HCT116 (cell line): ENCODE measurements at regions not wholly inside any gene's neighbourhood (a gene's known extent, or its start where the extent isn't known, plus 50 kb on each side); places are given as distances from the start of the nearest gene placed in this dataset.

Experiments
- ATAC-seq: fragments of 200-7000 bp; cut with Tn5 transposase; 2 replicates; pipeline ENCODE4 v1.9.1; 2020; ENCODE audit warnings: mild to moderate bottlenecking, moderate library complexity
- BruUV-seq: library from RNA; stranded (reverse); fragments of 400-500 nt; replicated peaks from 2 replicates; lab custom pipeline; 2021; lab: Mats Ljungman, UMichigan
- CTCF ChIA-PET: fragments of 300-600 bp; sonication (Branson Sonifier 250); formaldehyde crosslinking; loops from one replicate; lab custom pipeline; 2021; ENCODE audit warnings: antibody characterized with exemption; lab: Charles Lee
- POLR2A ChIA-PET: fragments of 300-600, 350-600 bp; sonication (Branson Sonifier 250); formaldehyde crosslinking; loops from one replicate; lab custom pipeline; 2021; ENCODE audit warnings: antibody characterized with exemption; lab: Charles Lee
- RAD21 ChIA-PET, 2 experiments: fragments of 300-600 bp; sonication (Branson Sonifier 250); formaldehyde crosslinking; loops; one replicate each; lab custom pipeline; 2023; ENCODE audit warnings: low total read pairs in 2 of 2; ENCODE audit not compliant: uncharacterized antibody in 2 of 2, unreplicated experiment in 2 of 2, low non-redundant PET in 1 of 2; lab: Charles Lee
- DNase-seq: peaks from one replicate; pipeline ENCODE4 v3.0.0-alpha.2; 2010; ENCODE audit warnings: low read depth, low spot score
- H2AFZ ChIP-seq: fragments of 200-600 bp; shearing (Covaris generic), sonication (generic); 2 replicates; pipeline ENCODE4 v1.6.1; 2017; ENCODE audit warnings: low read depth, mixed run types, mixed read lengths, antibody characterized with exemption, low read length; ENCODE audit not compliant: poor library complexity, severe bottlenecking
- H3K27ac ChIP-seq: 2 replicates; pipeline ENCODE4 v1.5.1; 2012; ENCODE audit warnings: low read depth, low read length
- H3K27me3 ChIP-seq: fragments of 200-600 bp; sonication (generic); 2 replicates; pipeline ENCODE4 v1.6.1; 2016; ENCODE audit warnings: mixed run types, low read length, mixed read lengths; ENCODE audit not compliant: insufficient read depth
- H3K36me3 ChIP-seq, 2 experiments: fragments of 200-500 bp in 1 of 2; fragments of 200-600 bp in 1 of 2; sonication (Bioruptor generic) in 1 of 2; sonication (generic) in 1 of 2; 2 replicates each; pipeline versions ENCODE4 v1.5.1 to v1.6.1; 2014 to 2016; ENCODE audit warnings: low read length in 2 of 2, inconsistent platforms in 1 of 2, mixed read lengths in 1 of 2, mixed run types in 1 of 2; ENCODE audit not compliant: insufficient read depth in 2 of 2, control insufficient read depth in 1 of 2
- H3K4me1 ChIP-seq, 2 experiments: fragments of 200-600 bp in 1 of 2; sonication (generic) in 1 of 2; 2 replicates each; pipeline versions ENCODE4 v1.5.1 to v1.6.1; 2012 to 2017; ENCODE audit warnings: low read length in 2 of 2, inconsistent platforms in 1 of 2, mild to moderate bottlenecking in 1 of 2, mixed read lengths in 1 of 2, mixed run types in 1 of 2, moderate library complexity in 1 of 2; ENCODE audit not compliant: insufficient read depth in 2 of 2, control insufficient read depth in 1 of 2
- H3K4me2 ChIP-seq: fragments of 200-600 bp; sonication (generic); 2 replicates; pipeline ENCODE4 v1.6.1; 2017; ENCODE audit warnings: mixed run types, low read length, mixed read lengths
- H3K4me3 ChIP-seq, 2 experiments: fragments of 200-600 bp in 1 of 2; sonication (generic) in 1 of 2; replicated peaks in 1 of 2; 2 replicates each; pipeline ENCODE4 v1.5.1; 2011 to 2016; ENCODE audit warnings: low read length in 2 of 2, control low read depth in 1 of 2, low read depth in 1 of 2, mild to moderate bottlenecking in 1 of 2, mixed read lengths in 1 of 2, mixed run types in 1 of 2
- H3K79me2 ChIP-seq: fragments of 200-600 bp; sonication (generic); 2 replicates; pipeline ENCODE4 v1.6.1; 2017; ENCODE audit warnings: mild to moderate bottlenecking, mixed run types, low read length, moderate library complexity, mixed read lengths; ENCODE audit not compliant: insufficient read depth
- H3K9ac ChIP-seq: fragments of 200-600 bp; sonication (generic); 2 replicates; pipeline ENCODE4 v1.6.1; 2016; ENCODE audit warnings: low read length, mixed read lengths
- H3K9me2 ChIP-seq: fragments of 200-600 bp; sonication (generic), shearing (Covaris generic); 2 replicates; pipeline ENCODE4 v1.6.1; 2017; ENCODE audit warnings: mixed run types, mild to moderate bottlenecking, moderate library complexity; ENCODE audit not compliant: insufficient read depth
- H3K9me3 ChIP-seq, 2 experiments: fragments of 200-500 bp in 1 of 2; fragments of 200-600 bp in 1 of 2; sonication (Bioruptor generic) in 1 of 2; sonication (generic) in 1 of 2; 2 replicates each; pipeline ENCODE4 v1.6.1; 2014 to 2017; ENCODE audit warnings: low read length in 2 of 2, mixed read lengths in 2 of 2, inconsistent platforms in 1 of 2, low read depth in 1 of 2, mild to moderate bottlenecking in 1 of 2, mixed run types in 1 of 2, moderate library complexity in 1 of 2; ENCODE audit not compliant: control insufficient read depth in 1 of 2, insufficient read depth in 1 of 2
- H4K20me1 ChIP-seq: fragments of 200-600 bp; sonication (generic), shearing (Covaris generic); 2 replicates; pipeline ENCODE4 v1.6.1; 2017; ENCODE audit warnings: mixed run types, mild to moderate bottlenecking, moderate library complexity; ENCODE audit not compliant: insufficient read depth
- CEBPB ChIP-seq: IDR thresholded peaks from 2 replicates; pipeline ENCODE4 v1.6.1; 2012; ENCODE audit warnings: low read depth
- EGR1 ChIP-seq: IDR thresholded peaks from 2 replicates; pipeline ENCODE4 v1.6.1; 2012; ENCODE audit warnings: low read depth
- EZH2 ChIP-seq: fragments of 200-600 bp; sonication (generic); IDR thresholded peaks from 2 replicates; pipeline ENCODE4 v1.6.1; 2017; ENCODE audit warnings: antibody characterized with exemption, mixed run types
- EZH2phosphoT487 ChIP-seq: fragments of 200-600 bp; IDR thresholded peaks from 2 replicates; pipeline ENCODE4 v1.6.1; 2018; ENCODE audit warnings: antibody characterized with exemption, borderline replicate concordance
- FOSL1 ChIP-seq: IDR thresholded peaks from 2 replicates; pipeline ENCODE4 v1.6.1; 2012; ENCODE audit warnings: low read depth
- JUND ChIP-seq: IDR thresholded peaks from 2 replicates; pipeline ENCODE4 v1.6.1; 2012
- POLR2AphosphoS5 ChIP-seq: IDR thresholded peaks from 2 replicates; pipeline ENCODE4 v1.6.1; 2011; ENCODE audit warnings: mild to moderate bottlenecking, low read depth, low read length, moderate library complexity
- REST ChIP-seq: IDR thresholded peaks from 2 replicates; pipeline ENCODE4 v1.6.1; 2012; ENCODE audit warnings: low read depth
- SIN3A ChIP-seq: IDR thresholded peaks from 2 replicates; pipeline ENCODE4 v1.6.1; 2012; ENCODE audit warnings: low read depth
- SP1 ChIP-seq: IDR thresholded peaks from 2 replicates; pipeline ENCODE4 v1.6.1; 2012; ENCODE audit warnings: low read depth
- YY1 ChIP-seq: IDR thresholded peaks from 2 replicates; pipeline ENCODE4 v1.6.1; 2011; ENCODE audit warnings: low read length, low read depth, moderate library complexity, mild to moderate bottlenecking; ENCODE audit not compliant: insufficient replicate concordance; ENCODE audit errors: extremely low read depth
- ZBTB33 ChIP-seq: IDR thresholded peaks from 2 replicates; pipeline ENCODE4 v1.6.1; 2011; ENCODE audit warnings: mild to moderate bottlenecking, low read length, moderate library complexity; ENCODE audit not compliant: insufficient replicate concordance; ENCODE audit errors: extremely low read depth
- ZFX ChIP-seq: fragments of 450-650 bp; IDR thresholded peaks from 2 replicates; pipeline ENCODE4 v1.6.1; 2017
- intact Hi-C: fragments of 100-400 bp; cut with micrococcal nuclease; formaldehyde crosslinking; loops from 2 replicates; pipeline ENCODE4 v1.10.0; 2022
- TF ChIP-seq, protein P1 (sequence below): IDR thresholded peaks from 2 replicates; pipeline ENCODE4 v1.6.1; 2012

DNA sequence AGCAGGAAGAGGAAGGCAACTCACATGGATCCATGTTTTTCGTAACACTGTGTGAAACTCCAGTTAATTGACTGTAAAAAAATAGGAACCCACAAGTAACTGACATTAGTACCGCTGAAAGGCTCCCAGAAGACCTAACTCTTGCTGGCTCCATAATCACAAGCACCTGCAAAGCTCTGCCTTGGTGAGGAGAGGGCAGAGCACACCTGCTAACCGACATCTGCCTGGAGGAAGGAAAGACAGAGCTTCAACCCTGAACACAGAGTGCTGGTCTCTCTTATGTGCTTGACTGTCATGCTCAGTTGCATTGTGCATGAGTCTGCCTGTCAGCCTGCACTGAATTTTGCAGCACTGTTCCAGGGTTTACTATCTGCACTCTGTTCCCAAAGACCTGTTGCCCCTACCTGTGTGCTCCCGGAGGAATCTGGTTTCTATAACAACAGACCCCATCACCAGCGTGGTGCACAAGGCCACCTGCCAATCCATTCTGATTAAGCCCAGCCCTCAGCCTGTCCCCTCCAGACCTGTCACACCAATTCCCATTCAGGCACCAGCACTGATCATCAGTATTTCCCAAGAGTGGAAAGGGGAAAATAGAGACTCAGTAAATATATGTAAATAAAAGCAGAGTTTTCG is 63.1 kb upstream of the ANKRD1 start:
- no TSS peak for BruUV-seq
- intact Hi-C loops: no loop called here

DNA sequence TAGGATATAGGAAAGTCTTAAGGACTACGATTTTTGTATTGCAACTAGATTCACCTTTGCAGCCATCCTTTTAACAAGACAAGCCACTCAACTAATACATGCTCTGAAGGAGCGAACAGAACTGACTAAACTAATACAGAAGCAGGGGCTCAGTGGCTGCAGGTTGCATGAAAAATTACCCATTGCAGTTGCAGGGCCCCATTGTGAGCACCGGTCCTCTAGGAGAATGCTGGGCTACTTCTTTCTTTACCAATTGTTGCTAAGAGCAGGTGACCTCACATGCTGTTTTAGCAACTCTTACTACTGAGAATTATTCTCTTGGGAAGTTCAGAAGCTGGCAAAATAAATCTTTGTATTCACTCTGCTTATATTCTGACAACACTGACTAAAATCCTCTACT is 64.0 kb upstream of the ANKRD1 start:
- ATAC-seq: no peak
- H4K20me1 ChIP-seq: no peaks in the 10 kb centered on the region
- BruUV-seq: no TSS peak

More for the DNA sequence above, 63.1 kb upstream of the ANKRD1 start:
- H3K27ac ChIP-seq: no peak overlapping the region
- DNase-seq: no peak
- H3K9me3 ChIP-seq: no peaks in the 10 kb centered on the region
- H3K9ac ChIP-seq: no peak overlapping the region
- CTCF ChIA-PET: no interaction called here
- no peak overlapping the region for H3K4me3 ChIP-seq
- RAD21 ChIA-PET: no interaction called here
- H3K4me2 ChIP-seq: no peak overlapping the region
- H3K9me2 ChIP-seq: no peaks in the 10 kb centered on the region
- no peaks in the 10 kb centered on the region for H4K20me1 ChIP-seq
- no peak for ATAC-seq
- POLR2A ChIA-PET: no interaction called here
- TF ChIP-seq SP1: no peak
- TF ChIP-seq JUND: no peak
- no peak for TF ChIP-seq EZH2phosphoT487
- no peak for TF ChIP-seq YY1
- no peak for TF ChIP-seq EZH2
- TF ChIP-seq SIN3A: no peak
- TF ChIP-seq CEBPB: no peak
- no peak for TF ChIP-seq POLR2AphosphoS5
- TF ChIP-seq EGR1: no peak
- no peak for TF ChIP-seq ZFX
- TF ChIP-seq, protein P1, sequence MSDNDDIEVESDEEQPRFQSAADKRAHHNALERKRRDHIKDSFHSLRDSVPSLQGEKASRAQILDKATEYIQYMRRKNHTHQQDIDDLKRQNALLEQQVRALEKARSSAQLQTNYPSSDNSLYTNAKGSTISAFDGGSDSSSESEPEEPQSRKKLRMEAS: no peak
- no peak for TF ChIP-seq FOSL1
- no peaks in the 10 kb centered on the region for H3K4me1 ChIP-seq
- H2AFZ ChIP-seq: no peak overlapping the region
- H3K27me3 ChIP-seq: no peaks in the 10 kb centered on the region
- H3K79me2 ChIP-seq: no peaks in the 10 kb centered on the region
- H3K36me3 ChIP-seq: no peaks in the 10 kb centered on the region

More for the DNA sequence above, 64.0 kb upstream of the ANKRD1 start:
- no peaks in the 10 kb centered on the region for H3K36me3 ChIP-seq
- H3K9me3 ChIP-seq: no peaks in the 10 kb centered on the region
- ChIA-PET CTCF (no interaction called here), RAD21 (no interaction called here), POLR2A (no interaction called here)
- H3K4me3 ChIP-seq: no peak overlapping the region
- H3K27ac ChIP-seq: no peak overlapping the region
- intact Hi-C loops: no loop called here
- no peaks in the 10 kb centered on the region for H3K27me3 ChIP-seq
- no peak overlapping the region for H3K4me2 ChIP-seq
- DNase-seq: no peak
- no peak overlapping the region for H2AFZ ChIP-seq
- TF ChIP-seq ZBTB33: no peak
- TF ChIP-seq YY1: no peak
- TF ChIP-seq EGR1: no peak
- no peak for TF ChIP-seq REST
- H3K4me1 ChIP-seq: no peaks in the 10 kb centered on the region
- H3K9me2 ChIP-seq: no peaks in the 10 kb centered on the region
- H3K79me2 ChIP-seq: no peaks in the 10 kb centered on the region
- no peak overlapping the region for H3K9ac ChIP-seq
